H1 (cell line): ENCODE measurements at regions not wholly inside any gene's neighbourhood (a gene's known extent, or its start where the extent isn't known, plus 50 kb on each side); places are given as distances from the start of the nearest gene placed in this dataset.

Experiments used
- CTCF ChIA-PET: fragments of 300-600 bp; sonication (Branson Sonifier 250); formaldehyde crosslinking; loops from one replicate; lab custom pipeline; 2021; ENCODE audit not compliant: partially characterized antibody; lab: Charles Lee
- POLR2A ChIA-PET: fragments of 300-600 bp; sonication (Branson Sonifier 250); formaldehyde crosslinking; loops from one replicate; lab custom pipeline; 2021; ENCODE audit warnings: inconsistent platforms; ENCODE audit not compliant: partially characterized antibody; lab: Charles Lee
- DNase-seq, 2 experiments: peaks; one replicate each; pipeline versions ENCODE4 v3.0.0 to v3.0.0-alpha.2; 2010 to 2022; ENCODE audit warnings: low spot score in 2 of 2, low read depth in 1 of 2, mixed read lengths in 1 of 2
- FAIRE-seq: peaks from 2 replicates; lab custom pipeline; 2011; peaks lifted over from hg19 to GRCh38; lab: Jason Lieb, UNC
- H2AFZ ChIP-seq: 2 replicates; pipeline ENCODE4 v1.8.1; 2012; ENCODE audit warnings: low read length, inconsistent platforms
- H2AK5ac ChIP-seq: 2 replicates; pipeline ENCODE4 v1.6.1; 2013; ENCODE audit warnings: low read depth, low read length
- H2BK120ac ChIP-seq: replicated peaks from 2 replicates; pipeline ENCODE3; 2013; ENCODE audit warnings: low read depth, low read length, inconsistent platforms
- H2BK12ac ChIP-seq: 2 replicates; pipeline ENCODE4 v1.6.1; 2013; ENCODE audit warnings: low read depth, low read length
- H2BK15ac ChIP-seq: 2 replicates; pipeline ENCODE4 v1.6.1; 2013; ENCODE audit warnings: low read length
- H2BK20ac ChIP-seq: 2 replicates; pipeline ENCODE4 v1.6.1; 2013; ENCODE audit warnings: low read length
- H2BK5ac ChIP-seq: 2 replicates; pipeline ENCODE4 v1.6.1; 2013; ENCODE audit warnings: low read depth, low read length
- H3K14ac ChIP-seq: 2 replicates; pipeline ENCODE4 v1.6.1; 2013; ENCODE audit warnings: inconsistent platforms; ENCODE audit not compliant: insufficient read length
- H3K18ac ChIP-seq: 2 replicates; pipeline ENCODE4 v1.6.1; 2013; ENCODE audit warnings: low read length; ENCODE audit errors: extremely low read depth
- H3K23ac ChIP-seq: 2 replicates; pipeline ENCODE4 v1.6.1; 2013; ENCODE audit warnings: inconsistent platforms; ENCODE audit not compliant: insufficient read length
- H3K23me2 ChIP-seq: 2 replicates; pipeline ENCODE4 v1.6.1; 2013; ENCODE audit warnings: low read depth, low read length
- H3K27ac ChIP-seq: 2 replicates; pipeline ENCODE4 v1.6.1; 2011; ENCODE audit warnings: low read depth, low read length, inconsistent platforms
- H3K27me3 ChIP-seq, 4 experiments: replicated peaks in 1 of 4; 1 replicate in 1 of 4; 2 replicates in 3 of 4; pipeline versions ENCODE4 v1.6.1 to v1.8.1; 2011 to 2013; ENCODE audit warnings: low read length in 3 of 4, mild to moderate bottlenecking in 3 of 4, inconsistent platforms in 2 of 4, mixed read lengths in 2 of 4, moderate library complexity in 1 of 4; ENCODE audit not compliant: control insufficient read depth in 3 of 4, insufficient read depth in 3 of 4; ENCODE audit errors: extremely low read depth in 1 of 4
- H3K36me3 ChIP-seq, 4 experiments: 2 replicates each; pipeline versions ENCODE4 v1.6.1 to v1.8.1; 2011 to 2013; ENCODE audit warnings: mild to moderate bottlenecking in 4 of 4, low read length in 3 of 4, moderate library complexity in 2 of 4, control low read depth in 1 of 4, inconsistent platforms in 1 of 4; ENCODE audit not compliant: insufficient read depth in 4 of 4, control insufficient read depth in 2 of 4
- H3K4ac ChIP-seq: replicated peaks from 2 replicates; pipeline ENCODE3; 2013; ENCODE audit warnings: low read length, low read depth, mixed read lengths, inconsistent platforms; ENCODE audit not compliant: insufficient read length
- H3K4me1 ChIP-seq, 4 experiments: replicated peaks in 1 of 4; 1 replicate in 1 of 4; 2 replicates in 3 of 4; pipeline versions ENCODE4 v1.6.1 to v1.8.1; 2011 to 2013; ENCODE audit warnings: low read length in 3 of 4, inconsistent platforms in 2 of 4, mixed read lengths in 1 of 4; ENCODE audit not compliant: insufficient read depth in 4 of 4, control insufficient read depth in 3 of 4
- H3K4me2 ChIP-seq, 2 experiments: 2 replicates each; pipeline versions ENCODE4 v1.6.1 to v1.8.1; 2011 to 2013; ENCODE audit warnings: low read depth in 2 of 2, low read length in 2 of 2, control low read depth in 1 of 2, inconsistent platforms in 1 of 2, mild to moderate bottlenecking in 1 of 2; ENCODE audit not compliant: insufficient read depth in 1 of 2
- H3K4me3 ChIP-seq, 4 experiments: fragments of 200-600, 300-600 bp in 1 of 4; sonication (generic), shearing (Covaris generic), sonication (Bioruptor Twin) in 1 of 4; 2 replicates each; pipeline versions ENCODE4 v1.5.1 to v1.8.1; 2011 to 2016; ENCODE audit warnings: low read length in 4 of 4, low read depth in 3 of 4, control low read depth in 2 of 4, inconsistent platforms in 2 of 4, mild to moderate bottlenecking in 2 of 4, mixed read lengths in 1 of 4, moderate library complexity in 1 of 4; ENCODE audit not compliant: insufficient read depth in 2 of 4; ENCODE audit errors: extremely low read depth in 1 of 4
- H3K56ac ChIP-seq: replicated peaks from 2 replicates; pipeline ENCODE3; 2013; ENCODE audit warnings: low read depth, mild to moderate bottlenecking, mixed read lengths, low read length, inconsistent platforms; ENCODE audit not compliant: insufficient read length
- H3K79me1 ChIP-seq: 2 replicates; pipeline ENCODE4 v1.6.1; 2013; ENCODE audit warnings: low read depth, low read length, control low read depth
- H3K79me2 ChIP-seq, 2 experiments: 2 replicates each; pipeline versions ENCODE4 v1.6.1 to v1.8.1; 2012 to 2013; ENCODE audit warnings: low read length in 2 of 2, mild to moderate bottlenecking in 2 of 2, inconsistent platforms in 1 of 2; ENCODE audit not compliant: insufficient read depth in 2 of 2, control insufficient read depth in 1 of 2
- H3K9ac ChIP-seq, 4 experiments: replicated peaks in 1 of 4; 1 replicate in 1 of 4; 2 replicates in 3 of 4; pipeline versions ENCODE4 v1.6.1 to v1.8.1; 2011 to 2013; ENCODE audit warnings: low read depth in 3 of 4, low read length in 3 of 4, control low read depth in 2 of 4, mild to moderate bottlenecking in 2 of 4, moderate library complexity in 2 of 4, inconsistent platforms in 1 of 4; ENCODE audit errors: extremely low read depth in 1 of 4
- H3K9me3 ChIP-seq, 2 experiments: 2 replicates each; pipeline versions ENCODE4 v1.6.1 to v1.8.1; 2012 to 2013; ENCODE audit warnings: mild to moderate bottlenecking in 2 of 2, moderate library complexity in 2 of 2, control low read depth in 1 of 2, inconsistent platforms in 1 of 2, low read depth in 1 of 2, low read length in 1 of 2, mixed read lengths in 1 of 2; ENCODE audit not compliant: insufficient read depth in 2 of 2
- H4K20me1 ChIP-seq, 2 experiments: replicated peaks in 1 of 2; 2 replicates each; pipeline versions ENCODE3 to v1.8.1; 2011 to 2013; ENCODE audit warnings: inconsistent platforms in 2 of 2, low read length in 2 of 2, mild to moderate bottlenecking in 1 of 2; ENCODE audit not compliant: insufficient read depth in 2 of 2, control insufficient read depth in 1 of 2
- H4K5ac ChIP-seq: 2 replicates; pipeline ENCODE4 v1.6.1; 2013; ENCODE audit warnings: low read length, low read depth, mixed read lengths, inconsistent platforms; ENCODE audit not compliant: insufficient read length
- H4K8ac ChIP-seq: 2 replicates; pipeline ENCODE4 v1.8.0; 2013; ENCODE audit warnings: mild to moderate bottlenecking, moderate library complexity, low read length, inconsistent platforms; ENCODE audit not compliant: insufficient read depth; ENCODE audit errors: extremely low read depth
- H4K91ac ChIP-seq: replicated peaks from 2 replicates; pipeline ENCODE3; 2013; ENCODE audit warnings: low read length, mixed read lengths, inconsistent platforms; ENCODE audit not compliant: insufficient read length
- CBX8 ChIP-seq: fragments of 300-800, 300-1000 bp; sonication (generic); IDR thresholded peaks from 2 replicates; pipeline ENCODE4 v1.7.1; 2016; ENCODE audit warnings: low read depth, low read length, borderline replicate concordance
- HDAC6 ChIP-seq: IDR thresholded peaks from one replicate; pipeline ENCODE4 v1.7.1; 2012; ENCODE audit warnings: low read depth, mild to moderate bottlenecking, inconsistent platforms, low read length, moderate library complexity
- PHF8 ChIP-seq: fragments of 200-600 bp; sonication (generic); conservative IDR thresholded peaks from 2 replicates; pipeline ENCODE4 v1.7.1; 2012; ENCODE audit warnings: low read depth, mild to moderate bottlenecking, inconsistent platforms, low read length, moderate library complexity
- RBBP5 ChIP-seq: IDR thresholded peaks from 2 replicates; pipeline ENCODE4 v1.7.1; 2012; ENCODE audit warnings: low read depth, mild to moderate bottlenecking, inconsistent platforms, low read length, moderate library complexity, borderline replicate concordance
- RXRA ChIP-seq: IDR thresholded peaks from 2 replicates; pipeline ENCODE4 v1.6.1; 2011; ENCODE audit warnings: low read depth, mild to moderate bottlenecking, low read length, moderate library complexity; ENCODE audit not compliant: insufficient read depth
- YY1 ChIP-seq: IDR thresholded peaks from 2 replicates; pipeline ENCODE4 v1.6.1; 2011; ENCODE audit warnings: low read depth, mild to moderate bottlenecking, low read length
- ZNF274 ChIP-seq: IDR thresholded peaks from 2 replicates; pipeline ENCODE4 v1.7.0; 2012; ENCODE audit warnings: low read length, borderline replicate concordance; ENCODE audit errors: extremely low read depth
- WGBS, 2 experiments: shearing (Covaris generic) in 1 of 2; methylation state at CpG; one replicate each; pipeline versions ENCODE4 v1.1.6 to v1.1.7; 2013 to 2015; ENCODE audit warnings: low lambda C conversion rate in 2 of 2, mixed read lengths in 2 of 2, inconsistent platforms in 1 of 2, low coverage in 1 of 2, missing lambda C conversion rate in 1 of 2; ENCODE audit not compliant: insufficient replicate concordance in 2 of 2, insufficient coverage in 1 of 2, insufficient read length in 1 of 2; ENCODE audit errors: extremely low coverage in 1 of 2, missing lambda C conversion rate in 1 of 2; 5-methylcytosine and 5-hydroxymethylcytosine counted together

- H3K23me2 ChIP-seq: no peaks in the 10 kb centered on the region
- no peak overlapping the region for H2BK12ac ChIP-seq
- H3K79me2 ChIP-seq: no peaks in the 10 kb centered on the region
- H3K27ac ChIP-seq: no peak overlapping the region
- no peaks in the 10 kb centered on the region for H3K9me3 ChIP-seq
- H3K4ac ChIP-seq: no peak overlapping the region
- ChIA-PET CTCF (no interaction called here), POLR2A (no interaction called here)
- H3K79me1 ChIP-seq: no peaks in the 10 kb centered on the region
- H3K36me3 ChIP-seq: no peaks in the 10 kb centered on the region
- FAIRE-seq: no peak
- no peaks in the 10 kb centered on the region for H3K4me1 ChIP-seq
- no peak overlapping the region for H3K4me3 ChIP-seq
- no peaks in the 10 kb centered on the region for H3K27me3 ChIP-seq
- no peak overlapping the region for H4K5ac ChIP-seq
- H3K9ac ChIP-seq: no peak overlapping the region
- H4K8ac ChIP-seq: no peak overlapping the region
- H4K20me1 ChIP-seq: no peaks in the 10 kb centered on the region
- TF ChIP-seq CBX8: no peak
- TF ChIP-seq PHF8: no peak
- no peak for TF ChIP-seq RXRA
- TF ChIP-seq ZNF274: no peak
- no peak for TF ChIP-seq HDAC6
- TF ChIP-seq RBBP5: no peak
- TF ChIP-seq YY1: no peak
- no peak overlapping the region for H2BK5ac ChIP-seq
- no peak overlapping the region for H3K56ac ChIP-seq
- H2BK20ac ChIP-seq: no peak overlapping the region
- H2AFZ ChIP-seq: no peak overlapping the region
- no peak overlapping the region for H2BK15ac ChIP-seq
- no peak overlapping the region for H3K4me2 ChIP-seq
- H4K91ac ChIP-seq: no peak overlapping the region
- H3K14ac ChIP-seq: no peak overlapping the region
- H3K23ac ChIP-seq: no peak overlapping the region
- H2BK120ac ChIP-seq: no peak overlapping the region
- DNase-seq: no peak
- WGBS, 2 experiments: 92% methylated on average over 4 of the region's 4 CpGs; no CpG with 5 or more reads in 1 of the 2 experiments
- H2AK5ac ChIP-seq: no peak overlapping the region
- no peak overlapping the region for H3K18ac ChIP-seq
These were observed 346.6 kb downstream of the PABPC4L start for GRCh38 chr4:133855001-133855400.
